A673 (cell line): ENCODE measurements at regions not wholly inside any gene's neighbourhood (a gene's known extent, or its start where the extent isn't known, plus 50 kb on each side); places are given as distances from the start of the nearest gene placed in this dataset.

Experiments used
- EZH2 ChIP-seq: fragments of 200-600 bp; sonication (generic); IDR thresholded peaks from 2 replicates; pipeline ENCODE4 v1.6.1; 2017; ENCODE audit warnings: borderline replicate concordance, low read depth, mild to moderate bottlenecking, mixed read lengths, antibody characterized with exemption, low read length; ENCODE audit not compliant: poor library complexity, severe bottlenecking
- TF ChIP-seq, protein P1 (sequence below): fragments of 300-800, 200-600 bp; sonication (generic); conservative IDR thresholded peaks from 2 replicates; pipeline ENCODE4 v1.5.1; 2017; ENCODE audit warnings: low read depth, mild to moderate bottlenecking, antibody characterized with exemption, low read length, moderate library complexity, mixed read lengths

DNA sequence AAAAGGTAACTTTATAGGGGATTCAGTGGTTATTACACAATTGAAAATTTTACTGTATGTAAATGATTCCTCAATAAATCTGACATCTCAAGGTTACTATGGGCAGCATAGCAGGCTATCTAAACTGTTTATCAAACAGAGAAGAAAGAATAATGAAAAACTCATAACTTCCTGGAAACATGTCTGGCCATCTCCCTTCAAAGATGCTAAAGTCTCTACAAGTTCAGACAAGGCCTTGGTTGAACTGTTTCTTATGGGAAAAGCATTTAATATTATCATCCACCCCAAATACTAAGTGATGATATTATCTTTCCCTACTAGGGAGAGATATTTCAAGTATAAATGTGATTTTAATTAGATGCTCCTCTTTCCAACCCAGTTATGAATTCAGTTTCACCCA is 114.9 kb downstream of the ARRDC4 start:
- TF ChIP-seq, protein P1, sequence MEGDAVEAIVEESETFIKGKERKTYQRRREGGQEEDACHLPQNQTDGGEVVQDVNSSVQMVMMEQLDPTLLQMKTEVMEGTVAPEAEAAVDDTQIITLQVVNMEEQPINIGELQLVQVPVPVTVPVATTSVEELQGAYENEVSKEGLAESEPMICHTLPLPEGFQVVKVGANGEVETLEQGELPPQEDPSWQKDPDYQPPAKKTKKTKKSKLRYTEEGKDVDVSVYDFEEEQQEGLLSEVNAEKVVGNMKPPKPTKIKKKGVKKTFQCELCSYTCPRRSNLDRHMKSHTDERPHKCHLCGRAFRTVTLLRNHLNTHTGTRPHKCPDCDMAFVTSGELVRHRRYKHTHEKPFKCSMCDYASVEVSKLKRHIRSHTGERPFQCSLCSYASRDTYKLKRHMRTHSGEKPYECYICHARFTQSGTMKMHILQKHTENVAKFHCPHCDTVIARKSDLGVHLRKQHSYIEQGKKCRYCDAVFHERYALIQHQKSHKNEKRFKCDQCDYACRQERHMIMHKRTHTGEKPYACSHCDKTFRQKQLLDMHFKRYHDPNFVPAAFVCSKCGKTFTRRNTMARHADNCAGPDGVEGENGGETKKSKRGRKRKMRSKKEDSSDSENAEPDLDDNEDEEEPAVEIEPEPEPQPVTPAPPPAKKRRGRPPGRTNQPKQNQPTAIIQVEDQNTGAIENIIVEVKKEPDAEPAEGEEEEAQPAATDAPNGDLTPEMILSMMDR: no peak
- TF ChIP-seq EZH2: no peak
